ENCODE measurements at regions not wholly inside any gene's neighbourhood (a gene's known extent, or its start where the extent isn't known, plus 50 kb on each side); places are given as distances from the start of the nearest gene placed in this dataset.
"Not testable (repeated sequence)": the region's sequence is repeated elsewhere in the genome, so short reads cannot be mapped to it uniquely, and the experiment has no call there.

GRCh38 chr17:52409222-52409621 is 250.7 kb upstream of the CA10 start:
- not testable (repeated sequence) for H3K4me2 ChIP-seq (ENCODE audit: low read length); H3K4me3 ChIP-seq (ENCODE audit: low read length); H3K9ac ChIP-seq (ENCODE audit: low read depth, low read length); H3K4me1 ChIP-seq (ENCODE audit: control insufficient read depth, insufficient read depth, low read length); H3K36me3 ChIP-seq (ENCODE audit: insufficient read depth, low read length); H3K27me3 ChIP-seq (ENCODE audit: control insufficient read depth, insufficient read depth, low read length); H3K9me3 ChIP-seq (replicated peaks; ENCODE audit: low read length)

GRCh38 chr17:52395308-52395707 is 236.8 kb upstream of the CA10 start:
- no peak overlapping the region for H3K9ac ChIP-seq (ENCODE audit: low read depth, low read length)
- no peaks in the 10 kb centered on the region for H3K27me3 ChIP-seq (ENCODE audit: control insufficient read depth, insufficient read depth, low read length)
- H3K4me3 ChIP-seq (ENCODE audit: low read length), result no peak overlapping the region
- H3K36me3 ChIP-seq (ENCODE audit: insufficient read depth, low read length), result no peaks in the 10 kb centered on the region
- no peak overlapping the region for H3K4me2 ChIP-seq (ENCODE audit: low read length)
- H3K9me3 ChIP-seq (replicated peaks; ENCODE audit: low read length), result no peaks in the 10 kb centered on the region
- H3K4me1 ChIP-seq (ENCODE audit: control insufficient read depth, insufficient read depth, low read length), result no peaks in the 10 kb centered on the region

GRCh38 chr17:52390422-52390821 is 231.9 kb upstream of the CA10 start:
- H3K9ac ChIP-seq (ENCODE audit: low read depth, low read length), result no peak overlapping the region
- H3K36me3 ChIP-seq (ENCODE audit: insufficient read depth, low read length), result no peaks in the 10 kb centered on the region

GRCh38 chr17:52389632-52390031 is 231.1 kb upstream of the CA10 start:
- Histone ChIP-seq H3K9ac (ENCODE audit: low read depth, low read length) (no peak overlapping the region), H3K27me3 (ENCODE audit: control insufficient read depth, insufficient read depth, low read length) (no peaks in the 10 kb centered on the region), H3K9me3 (replicated peaks; ENCODE audit: low read length) (peaks cover 11% of the 10 kb centered on the region), H3K4me2 (ENCODE audit: low read length) (no peak overlapping the region), H3K4me1 (ENCODE audit: control insufficient read depth, insufficient read depth, low read length) (no peaks in the 10 kb centered on the region), H3K36me3 (ENCODE audit: insufficient read depth, low read length) (no peaks in the 10 kb centered on the region), H3K4me3 (ENCODE audit: low read length) (no peak overlapping the region)

More at GRCh38 chr17:52390422-52390821, 231.9 kb upstream of the CA10 start:
- Histone ChIP-seq H3K27me3 (ENCODE audit: control insufficient read depth, insufficient read depth, low read length) (no peaks in the 10 kb centered on the region), H3K4me2 (ENCODE audit: low read length) (no peak overlapping the region), H3K9me3 (replicated peaks; ENCODE audit: low read length) (peaks cover 11% of the 10 kb centered on the region), H3K4me1 (ENCODE audit: control insufficient read depth, insufficient read depth, low read length) (no peaks in the 10 kb centered on the region), H3K4me3 (ENCODE audit: low read length) (no peak overlapping the region)

- Histone ChIP-seq H3K9ac (ENCODE audit: low read depth, low read length) (no peak overlapping the region), H3K36me3 (ENCODE audit: insufficient read depth, low read length) (no peaks in the 10 kb centered on the region), H3K9me3 (replicated peaks; ENCODE audit: low read length) (peaks cover 11% of the 10 kb centered on the region), H3K4me3 (ENCODE audit: low read length) (no peak overlapping the region), H3K4me1 (ENCODE audit: control insufficient read depth, insufficient read depth, low read length) (no peaks in the 10 kb centered on the region), H3K27me3 (ENCODE audit: control insufficient read depth, insufficient read depth, low read length) (no peaks in the 10 kb centered on the region), H3K4me2 (ENCODE audit: low read length) (no peak overlapping the region)
Observed at GRCh38 chr17:52388941-52389340, 230.4 kb upstream of the CA10 start.

- Histone ChIP-seq H3K27me3 (ENCODE audit: control insufficient read depth, insufficient read depth, low read length) (no peaks in the 10 kb centered on the region), H3K9me3 (replicated peaks; ENCODE audit: low read length) (peaks cover 11% of the 10 kb centered on the region), H3K9ac (ENCODE audit: low read depth, low read length) (no peak overlapping the region), H3K36me3 (ENCODE audit: insufficient read depth, low read length) (no peaks in the 10 kb centered on the region), H3K4me2 (ENCODE audit: low read length) (no peak overlapping the region), H3K4me3 (ENCODE audit: low read length) (no peak overlapping the region), H3K4me1 (ENCODE audit: control insufficient read depth, insufficient read depth, low read length) (no peaks in the 10 kb centered on the region)
Observed at GRCh38 chr17:52384695-52385094, 226.2 kb upstream of the CA10 start.

- Histone ChIP-seq H3K4me2 (ENCODE audit: low read length) (no peak overlapping the region), H3K4me3 (ENCODE audit: low read length) (no peak overlapping the region), H3K27me3 (ENCODE audit: control insufficient read depth, insufficient read depth, low read length) (no peaks in the 10 kb centered on the region), H3K4me1 (ENCODE audit: control insufficient read depth, insufficient read depth, low read length) (no peaks in the 10 kb centered on the region), H3K36me3 (ENCODE audit: insufficient read depth, low read length) (no peaks in the 10 kb centered on the region), H3K9me3 (replicated peaks; ENCODE audit: low read length) (peaks cover 1% of the 10 kb centered on the region), H3K9ac (ENCODE audit: low read depth, low read length) (no peak overlapping the region)
Observed at GRCh38 chr17:52383493-52384100, 225.1 kb upstream of the CA10 start.

GRCh38 chr17:52378860-52379259 is 220.3 kb upstream of the CA10 start:
- H3K4me1 ChIP-seq (ENCODE audit: control insufficient read depth, insufficient read depth, low read length), result no peaks in the 10 kb centered on the region
- no peaks in the 10 kb centered on the region for H3K9me3 ChIP-seq (replicated peaks; ENCODE audit: low read length)
- H3K27me3 ChIP-seq (ENCODE audit: control insufficient read depth, insufficient read depth, low read length), result no peaks in the 10 kb centered on the region
- H3K4me2 ChIP-seq (ENCODE audit: low read length), result no peak overlapping the region
- H3K4me3 ChIP-seq (ENCODE audit: low read length), result no peak overlapping the region
- no peak overlapping the region for H3K9ac ChIP-seq (ENCODE audit: low read depth, low read length)
- H3K36me3 ChIP-seq (ENCODE audit: insufficient read depth, low read length), result no peaks in the 10 kb centered on the region

- Histone ChIP-seq H3K27me3 (ENCODE audit: control insufficient read depth, insufficient read depth, low read length) (no peaks in the 10 kb centered on the region), H3K4me1 (ENCODE audit: control insufficient read depth, insufficient read depth, low read length) (no peaks in the 10 kb centered on the region), H3K4me3 (ENCODE audit: low read length) (no peak overlapping the region), H3K4me2 (ENCODE audit: low read length) (no peak overlapping the region), H3K9me3 (replicated peaks; ENCODE audit: low read length) (no peaks in the 10 kb centered on the region), H3K9ac (ENCODE audit: low read depth, low read length) (no peak overlapping the region), H3K36me3 (ENCODE audit: insufficient read depth, low read length) (no peaks in the 10 kb centered on the region)
Observed at GRCh38 chr17:52376137-52376536, 217.6 kb upstream of the CA10 start.

- Histone ChIP-seq H3K36me3 (ENCODE audit: insufficient read depth, low read length) (no peaks in the 10 kb centered on the region), H3K27me3 (ENCODE audit: control insufficient read depth, insufficient read depth, low read length) (no peaks in the 10 kb centered on the region)
Observed at GRCh38 chr17:52368886-52369285, 210.4 kb upstream of the CA10 start.

GRCh38 chr17:52357854-52358253 is 199.3 kb upstream of the CA10 start:
- Histone ChIP-seq H3K4me2 (ENCODE audit: low read length) (no peak overlapping the region), H3K9ac (ENCODE audit: low read depth, low read length) (no peak overlapping the region), H3K4me3 (ENCODE audit: low read length) (no peak overlapping the region), H3K36me3 (ENCODE audit: insufficient read depth, low read length) (no peaks in the 10 kb centered on the region), H3K4me1 (ENCODE audit: control insufficient read depth, insufficient read depth, low read length) (no peaks in the 10 kb centered on the region), H3K27me3 (ENCODE audit: control insufficient read depth, insufficient read depth, low read length) (no peaks in the 10 kb centered on the region), H3K9me3 (replicated peaks; ENCODE audit: low read length) (no peaks in the 10 kb centered on the region)

More at GRCh38 chr17:52368886-52369285, 210.4 kb upstream of the CA10 start:
- Histone ChIP-seq H3K9me3 (replicated peaks; ENCODE audit: low read length) (peaks cover 6% of the 10 kb centered on the region), H3K4me2 (ENCODE audit: low read length) (no peak overlapping the region), H3K9ac (ENCODE audit: low read depth, low read length) (no peak overlapping the region), H3K4me3 (ENCODE audit: low read length) (no peak overlapping the region), H3K4me1 (ENCODE audit: control insufficient read depth, insufficient read depth, low read length) (no peaks in the 10 kb centered on the region)

GRCh38 chr17:52336796-52337195 is 178.3 kb upstream of the CA10 start:
- no peaks in the 10 kb centered on the region for H3K9me3 ChIP-seq (replicated peaks; ENCODE audit: low read length)
- H3K4me3 ChIP-seq (ENCODE audit: low read length), result no peak overlapping the region
- no peak overlapping the region for H3K9ac ChIP-seq (ENCODE audit: low read depth, low read length)
- no peak overlapping the region for H3K4me2 ChIP-seq (ENCODE audit: low read length)
- H3K27me3 ChIP-seq (ENCODE audit: control insufficient read depth, insufficient read depth, low read length), result no peaks in the 10 kb centered on the region
- H3K4me1 ChIP-seq (ENCODE audit: control insufficient read depth, insufficient read depth, low read length), result no peaks in the 10 kb centered on the region
- no peaks in the 10 kb centered on the region for H3K36me3 ChIP-seq (ENCODE audit: insufficient read depth, low read length)

Measured in skeletal muscle satellite cell (primary cell).